Skin of body (tissue), 1 donor: ENCODE measurements at regions not wholly inside any gene's neighbourhood (a gene's known extent, or its start where the extent isn't known, plus 50 kb on each side); places are given as distances from the start of the nearest gene placed in this dataset.
"Not testable (repeated sequence)": the region's sequence is repeated elsewhere in the genome, so short reads cannot be mapped to it uniquely, and the experiment has no call there.

Source experiments
- DNase-seq: peaks from one replicate; lab custom pipeline; 2025; lab: John Stamatoyannopoulos, UW

GRCh38 chr20:40634891-40635290, 54.1 kb downstream of the MAFB start:
- DNase-seq, result no peak

- no peak for DNase-seq
These were observed 55.7 kb downstream of the MAFB start for GRCh38 chr20:40633123-40633850.

GRCh38 chr20:40632346-40632976, 56.6 kb downstream of the MAFB start:
- DNase-seq, result no peak

GRCh38 chr20:40631119-40631631, 57.9 kb downstream of the MAFB start:
- no peak for DNase-seq

GRCh38 chr20:40630713-40631112, 58.3 kb downstream of the MAFB start:
- DNase-seq, result no peak

GRCh38 chr20:40630099-40630498, 58.9 kb downstream of the MAFB start:
- DNase-seq, result no peak

- no peak for DNase-seq
These were observed 60.2 kb downstream of the MAFB start for GRCh38 chr20:40628877-40629276.

GRCh38 chr20:40619053-40619452, 70.0 kb downstream of the MAFB start:
- DNase-seq, result not testable (repeated sequence)

GRCh38 chr20:40617594-40617993, 71.4 kb downstream of the MAFB start:
- DNase-seq, result no peak

- DNase-seq, result no peak
These were observed 76.2 kb downstream of the MAFB start for GRCh38 chr20:40612837-40613236.

GRCh38 chr20:40612247-40612646, 76.8 kb downstream of the MAFB start:
- DNase-seq, result no peak

- no peak for DNase-seq
These were observed 78.3 kb downstream of the MAFB start for GRCh38 chr20:40610730-40611129.

GRCh38 chr20:40607927-40608326, 81.1 kb downstream of the MAFB start:
- no peak for DNase-seq

- DNase-seq, result no peak
These were observed 82.4 kb downstream of the MAFB start for GRCh38 chr20:40606660-40607059.

GRCh38 chr20:40606237-40606636, 82.8 kb downstream of the MAFB start:
- DNase-seq, result no peak

- DNase-seq, result no peak
These were observed 84.6 kb downstream of the MAFB start for GRCh38 chr20:40604416-40604815.

- DNase-seq, result no peak
These were observed 85.9 kb downstream of the MAFB start for GRCh38 chr20:40603057-40603651.

GRCh38 chr20:40602381-40602780, 86.7 kb downstream of the MAFB start:
- no peak for DNase-seq

GRCh38 chr20:40600441-40601219, 88.4 kb downstream of the MAFB start:
- DNase-seq, result no peak

GRCh38 chr20:40599987-40600386, 89.0 kb downstream of the MAFB start:
- DNase-seq, result no peak

- DNase-seq, result no peak
These were observed 96.1 kb downstream of the MAFB start for GRCh38 chr20:40592941-40593340.

- no peak for DNase-seq
These were observed 97.5 kb downstream of the MAFB start for GRCh38 chr20:40591536-40591935.
